IMR-90 (cell line): ENCODE measurements at regions not wholly inside any gene's neighbourhood (a gene's known extent, or its start where the extent isn't known, plus 50 kb on each side); places are given as distances from the start of the nearest gene placed in this dataset.

Experiments used
- ATAC-seq: fragments of 200-7000 bp; cut with Tn5 transposase; 2 replicates; pipeline ENCODE4 v1.9.1; 2020; ENCODE audit warnings: low read depth, mild to moderate bottlenecking, moderate library complexity
- BruUV-seq: library from RNA; stranded (reverse); fragments of 400-500 nt; replicated peaks from 2 replicates; lab custom pipeline; 2021; lab: Mats Ljungman, UMichigan
- CTCF ChIA-PET: fragments of 300-600 bp; formaldehyde crosslinking; extraction: SDS; loops from one replicate; lab custom pipeline; 2021; ENCODE audit warnings: antibody characterized with exemption; lab: Yijun Ruan, JAX
- POLR2A ChIA-PET: fragments of 300-600 bp; sonication (Branson Sonifier 250); formaldehyde crosslinking; loops from one replicate; lab custom pipeline; 2022; ENCODE audit warnings: antibody characterized with exemption; ENCODE audit not compliant: unreplicated experiment; lab: Charles Lee
- DNase-seq: peaks from one replicate; pipeline ENCODE4 v3.0.0; 2013
- H2AFZ ChIP-seq: replicated peaks from 2 replicates; pipeline ENCODE3; 2013; ENCODE audit warnings: low read length, mild to moderate bottlenecking; ENCODE audit not compliant: poor library complexity
- H2AK5ac ChIP-seq: 2 replicates; pipeline ENCODE4 v1.6.1; 2013; ENCODE audit warnings: low read depth, low read length, inconsistent platforms
- H2AK9ac ChIP-seq: replicated peaks from 2 replicates; pipeline ENCODE3; 2013; ENCODE audit warnings: mild to moderate bottlenecking, low read depth, low read length, moderate library complexity; ENCODE audit not compliant: poor library complexity
- H2BK120ac ChIP-seq: 2 replicates; pipeline ENCODE4 v1.6.1; 2013; ENCODE audit warnings: low read depth, low read length, inconsistent platforms
- H2BK15ac ChIP-seq: 3 replicates; pipeline ENCODE4 v1.6.1; 2013; ENCODE audit warnings: low read depth, low read length, inconsistent platforms
- H2BK20ac ChIP-seq: 2 replicates; pipeline ENCODE4 v1.6.1; 2013; ENCODE audit warnings: low read depth, mild to moderate bottlenecking, inconsistent platforms, low read length, moderate library complexity
- H2BK5ac ChIP-seq: 2 replicates; pipeline ENCODE4 v1.6.1; 2013; ENCODE audit warnings: mild to moderate bottlenecking, low read depth, low read length, inconsistent platforms; ENCODE audit not compliant: poor library complexity, severe bottlenecking
- H3K14ac ChIP-seq: replicated peaks from 2 replicates; pipeline ENCODE4 v1.6.1; 2013; ENCODE audit warnings: low read depth, low read length, inconsistent platforms
- H3K18ac ChIP-seq: 2 replicates; pipeline ENCODE4 v1.6.1; 2013; ENCODE audit warnings: low read depth, low read length, control low read depth
- H3K23ac ChIP-seq: 2 replicates; pipeline ENCODE4 v1.6.1; 2013; ENCODE audit warnings: low read depth, low read length, inconsistent platforms
- H3K27ac ChIP-seq: 2 replicates; pipeline ENCODE4 v1.5.1; 2013; ENCODE audit warnings: mild to moderate bottlenecking, control low read depth, low read length; ENCODE audit not compliant: insufficient read depth
- H3K27me3 ChIP-seq: 2 replicates; pipeline ENCODE4 v1.6.1; 2013; ENCODE audit warnings: low read length; ENCODE audit not compliant: control insufficient read depth, insufficient read depth
- H3K36me3 ChIP-seq: 2 replicates; pipeline ENCODE4 v1.6.1; 2013; ENCODE audit warnings: low read length, mixed read lengths; ENCODE audit not compliant: control insufficient read depth, insufficient read depth
- H3K4ac ChIP-seq: 2 replicates; pipeline ENCODE4 v1.6.1; 2013; ENCODE audit warnings: low read depth, low read length, inconsistent platforms
- H3K4me1 ChIP-seq: 2 replicates; pipeline ENCODE4 v1.6.1; 2013; ENCODE audit warnings: low read length, mixed read lengths; ENCODE audit not compliant: control insufficient read depth, insufficient read depth
- H3K4me2 ChIP-seq: 2 replicates; pipeline ENCODE4 v1.6.1; 2013; ENCODE audit warnings: low read depth, mild to moderate bottlenecking, control low read depth, low read length, moderate library complexity
- H3K4me3 ChIP-seq: 2 replicates; pipeline ENCODE4 v1.5.1; 2013; ENCODE audit warnings: low read depth, mild to moderate bottlenecking, control low read depth, low read length, moderate library complexity; ENCODE audit not compliant: insufficient read depth
- H3K56ac ChIP-seq: 2 replicates; pipeline ENCODE4 v1.6.1; 2013; ENCODE audit warnings: low read length, inconsistent platforms; ENCODE audit not compliant: insufficient read depth; ENCODE audit errors: extremely low read depth
- H3K79me1 ChIP-seq, 2 experiments: 2 replicates each; pipeline ENCODE4 v1.6.1; 2013; ENCODE audit warnings: low read length in 2 of 2, inconsistent platforms in 1 of 2, low read depth in 1 of 2
- H3K9ac ChIP-seq: 2 replicates; pipeline ENCODE4 v1.6.1; 2013; ENCODE audit warnings: low read depth, low read length, control low read depth
- H3K9me1 ChIP-seq: 2 replicates; pipeline ENCODE4 v1.6.1; 2013; ENCODE audit warnings: low read length, inconsistent platforms; ENCODE audit not compliant: insufficient read depth
- H3K9me3 ChIP-seq: 2 replicates; pipeline ENCODE4 v1.6.1; 2013; ENCODE audit warnings: low read length; ENCODE audit not compliant: control insufficient read depth, insufficient read depth
- H4K20me1 ChIP-seq: 2 replicates; pipeline ENCODE4 v1.6.1; 2013; ENCODE audit warnings: low read length, inconsistent platforms; ENCODE audit not compliant: insufficient read depth
- H4K5ac ChIP-seq: 2 replicates; pipeline ENCODE4 v1.6.1; 2013; ENCODE audit warnings: mild to moderate bottlenecking, low read depth, low read length, control low read depth
- H4K8ac ChIP-seq, 2 experiments: 2 replicates each; pipeline ENCODE4 v1.6.1; 2013; ENCODE audit warnings: low read depth in 2 of 2, low read length in 2 of 2, control low read depth in 1 of 2, inconsistent platforms in 1 of 2
- H4K91ac ChIP-seq: 2 replicates; pipeline ENCODE4 v1.6.1; 2013; ENCODE audit warnings: low read depth, low read length, inconsistent platforms; ENCODE audit not compliant: insufficient read depth
- BHLHE40 ChIP-seq: fragments of 150-350 bp; IDR thresholded peaks from 2 replicates; pipeline ENCODE4 v1.6.1; 2016; ENCODE audit warnings: mild to moderate bottlenecking, low read depth, low read length
- FOS ChIP-seq: fragments of 150-350 bp; IDR thresholded peaks from 2 replicates; pipeline ENCODE4 v1.6.1; 2016; ENCODE audit warnings: low read depth, low read length
- MXI1 ChIP-seq: IDR thresholded peaks from 2 replicates; pipeline ENCODE4 v1.6.1; 2012; ENCODE audit warnings: low read depth, mild to moderate bottlenecking, low read length, moderate library complexity, borderline replicate concordance
- RFX5 ChIP-seq: IDR thresholded peaks from 2 replicates; pipeline ENCODE4 v1.8.0; 2012; ENCODE audit warnings: low read depth, mild to moderate bottlenecking, low read length, moderate library complexity
- SMC3 ChIP-seq: fragments of 150-350 bp; IDR thresholded peaks from 2 replicates; pipeline ENCODE4 v1.6.1; 2016; ENCODE audit warnings: low read depth, mild to moderate bottlenecking, antibody characterized with exemption, low read length, moderate library complexity
- WGBS, 2 experiments: methylation state at CpG; one replicate each; pipeline versions ENCODE4 v1.1.5 to v1.1.7; 2013; ENCODE audit warnings: missing lambda C conversion rate in 2 of 2; ENCODE audit not compliant: insufficient read length in 1 of 2; ENCODE audit errors: extremely low coverage in 2 of 2; 5-methylcytosine and 5-hydroxymethylcytosine counted together
- dilution Hi-C: fragments of 300-500 bp; cut with HindIII; formaldehyde crosslinking; loops from one replicate; pipeline ENCODE4 v1.14.3; 2018; ENCODE audit warnings: low sequenced_read_pairs; ENCODE audit not compliant: unreplicated experiment
- in situ Hi-C: fragments of 300-500 bp; cut with MboI; formaldehyde crosslinking; loops from 3 replicates; pipeline ENCODE4 v1.14.3; 2019; ENCODE audit warnings: low sequenced_read_pairs, inconsistent platforms, mixed read lengths
- intact Hi-C: fragments of 100-400 bp; cut with micrococcal nuclease; formaldehyde crosslinking; loops from 2 replicates; pipeline ENCODE4 v1.10.0; 2022
- TF ChIP-seq, protein P1 (sequence below): conservative IDR thresholded peaks from 2 replicates; pipeline ENCODE4 v1.5.1; 2012; ENCODE audit warnings: mild to moderate bottlenecking, low read depth, low read length, improper control_type of control experiment

DNA sequence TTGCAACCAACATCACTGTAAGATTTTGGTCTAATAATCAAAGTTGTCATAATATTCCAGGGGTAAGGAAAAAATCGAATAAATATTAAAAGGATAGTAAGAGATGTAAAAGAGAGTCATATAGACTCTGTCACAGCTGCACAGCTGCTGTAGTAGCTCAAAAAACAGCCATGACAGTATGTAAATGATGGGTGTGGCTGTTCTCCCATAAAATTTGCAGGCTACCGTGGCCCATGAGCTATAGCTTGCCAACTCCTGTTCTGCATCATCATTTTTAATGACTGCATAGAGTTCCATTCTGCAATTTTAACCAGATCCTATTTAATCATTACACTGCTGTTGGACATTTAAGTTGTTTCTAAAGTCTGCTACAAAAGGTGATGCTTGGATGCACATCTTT, 450.5 kb upstream of the MPDZ start:
- H2AK5ac ChIP-seq, result no peak overlapping the region
- H2BK20ac ChIP-seq, result no peak overlapping the region
- H3K9me3 ChIP-seq, result no peaks in the 10 kb centered on the region; the same call in 1 of the 2 replicates
- ATAC-seq (no peak), DNase-seq (no peak)
- no peak overlapping the region for H3K9ac ChIP-seq
- H2AK9ac ChIP-seq, result no peak overlapping the region
- no peak overlapping the region for H2BK120ac ChIP-seq
- no peak overlapping the region for H3K23ac ChIP-seq
- H3K4me1 ChIP-seq, result no peaks in the 10 kb centered on the region
- no peak overlapping the region for H3K4me3 ChIP-seq
- dilution Hi-C loops, result no loop called here
- BruUV-seq, result no TSS peak
- no peaks in the 10 kb centered on the region for H3K9me1 ChIP-seq
- peaks cover 3% of the 10 kb centered on the region; the same call in 1 of the 2 replicates for H3K27me3 ChIP-seq
- ChIA-PET POLR2A (no interaction called here), CTCF (interaction anchor here (0.6 kb wide), 1 partner anchor 705 kb away, joined by 3 read pairs; no protein-coding TSS in a partner anchor)
- no peak overlapping the region for H3K4me2 ChIP-seq
- no peak overlapping the region for H2BK15ac ChIP-seq
- no peak for TF ChIP-seq RFX5
- no peak for TF ChIP-seq MXI1
- no peak for TF ChIP-seq SMC3
- no peak for TF ChIP-seq FOS
- TF ChIP-seq, protein P1, sequence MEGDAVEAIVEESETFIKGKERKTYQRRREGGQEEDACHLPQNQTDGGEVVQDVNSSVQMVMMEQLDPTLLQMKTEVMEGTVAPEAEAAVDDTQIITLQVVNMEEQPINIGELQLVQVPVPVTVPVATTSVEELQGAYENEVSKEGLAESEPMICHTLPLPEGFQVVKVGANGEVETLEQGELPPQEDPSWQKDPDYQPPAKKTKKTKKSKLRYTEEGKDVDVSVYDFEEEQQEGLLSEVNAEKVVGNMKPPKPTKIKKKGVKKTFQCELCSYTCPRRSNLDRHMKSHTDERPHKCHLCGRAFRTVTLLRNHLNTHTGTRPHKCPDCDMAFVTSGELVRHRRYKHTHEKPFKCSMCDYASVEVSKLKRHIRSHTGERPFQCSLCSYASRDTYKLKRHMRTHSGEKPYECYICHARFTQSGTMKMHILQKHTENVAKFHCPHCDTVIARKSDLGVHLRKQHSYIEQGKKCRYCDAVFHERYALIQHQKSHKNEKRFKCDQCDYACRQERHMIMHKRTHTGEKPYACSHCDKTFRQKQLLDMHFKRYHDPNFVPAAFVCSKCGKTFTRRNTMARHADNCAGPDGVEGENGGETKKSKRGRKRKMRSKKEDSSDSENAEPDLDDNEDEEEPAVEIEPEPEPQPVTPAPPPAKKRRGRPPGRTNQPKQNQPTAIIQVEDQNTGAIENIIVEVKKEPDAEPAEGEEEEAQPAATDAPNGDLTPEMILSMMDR, result no peak
- no peak for TF ChIP-seq BHLHE40
- in situ Hi-C loops, result no loop called here
- no peak overlapping the region for H3K14ac ChIP-seq
- H2BK5ac ChIP-seq, result no peak overlapping the region
- H4K5ac ChIP-seq, result no peak overlapping the region
- no peak overlapping the region for H3K18ac ChIP-seq
- H3K36me3 ChIP-seq, result no peaks in the 10 kb centered on the region
- no peak overlapping the region for H3K27ac ChIP-seq
- H3K79me1 ChIP-seq, result no peaks in the 10 kb centered on the region
- no peak overlapping the region for H3K56ac ChIP-seq
- no CpG with 5 or more reads among the region's 2 CpGs for WGBS, 2 experiments
- intact Hi-C loops, result no loop called here
- H2AFZ ChIP-seq, result no peak overlapping the region
- no peak overlapping the region for H4K91ac ChIP-seq
- H4K20me1 ChIP-seq, result no peaks in the 10 kb centered on the region
- H3K4ac ChIP-seq, result no peak overlapping the region
- H4K8ac ChIP-seq, result no peak overlapping the region
